ENCODE measurements at regions not wholly inside any gene's neighbourhood (a gene's known extent, or its start where the extent isn't known, plus 50 kb on each side); places are given as distances from the start of the nearest gene placed in this dataset.

DNA sequence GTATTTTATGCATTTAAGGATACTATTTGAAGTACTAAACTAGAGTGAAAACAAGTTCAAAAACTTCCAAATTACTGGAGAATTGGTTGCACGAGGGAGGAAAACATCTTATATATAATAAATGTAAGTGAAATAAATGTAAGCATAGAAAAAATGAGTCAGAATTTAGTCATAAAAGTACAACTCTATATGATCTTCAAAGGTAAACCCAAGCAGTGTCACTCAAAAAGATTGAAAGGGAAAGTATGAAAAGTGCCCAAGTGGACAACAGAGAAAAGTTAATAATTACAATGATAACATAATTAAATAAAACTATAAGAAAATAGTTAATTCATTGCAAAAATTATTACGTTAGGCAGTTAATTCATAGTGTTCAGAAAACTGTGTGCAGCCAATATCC is 2288.5 kb upstream of the C9orf72 start:
- TF ChIP-seq RCOR1 (IDR thresholded peaks at IDR 0.05; ENCODE audit: insufficient replicate concordance, low read length) (no peak), RAD21 (IDR thresholded peaks at IDR 0.05; ENCODE audit: low read length) (no peak), MAFK (IDR thresholded peaks at IDR 0.05; ENCODE audit: low read depth, low read length) (no peak), MAZ (IDR thresholded peaks at IDR 0.05; ENCODE audit: borderline replicate concordance, low read depth, low read length) (no peak), CTCF (conservative IDR thresholded peaks at IDR 0.05; ENCODE audit: low read depth, low read length) (no peak), POLR2A (IDR thresholded peaks at IDR 0.05; ENCODE audit: low read depth, low read length) (no peak), FOS (IDR thresholded peaks at IDR 0.05; ENCODE audit: low read depth, low read length) (no peak), MXI1 (IDR thresholded peaks at IDR 0.05; ENCODE audit: borderline replicate concordance, low read depth, low read length) (no peak), RFX5 (IDR thresholded peaks at IDR 0.05; ENCODE audit: low read depth, low read length) (no peak), CEBPB (IDR thresholded peaks at IDR 0.05; ENCODE audit: low read depth, low read length) (no peak), CHD1 (IDR thresholded peaks at IDR 0.05; ENCODE audit: low read depth, low read length) (no peak)
- H2BK15ac ChIP-seq (ENCODE audit: low read depth, low read length) = no peak overlapping the region
- no peaks in the 10 kb centered on the region for H3K9me1 ChIP-seq (ENCODE audit: insufficient read depth, low read length)
- BruUV-seq (replicated peaks) = no TSS peak
- H2AFZ ChIP-seq (replicated peaks; ENCODE audit: low read length, poor library complexity) = no peak overlapping the region
- H3K4me2 ChIP-seq (ENCODE audit: low read depth, low read length) = no peak overlapping the region
- no peak overlapping the region for H2BK5ac ChIP-seq (ENCODE audit: low read depth, low read length, poor library complexity, severe bottlenecking)
- H3K18ac ChIP-seq (ENCODE audit: low read depth, low read length) = no peak overlapping the region
- no peak for DNase-seq
- H2AK9ac ChIP-seq (replicated peaks; ENCODE audit: low read depth, low read length, poor library complexity) = no peak overlapping the region
- in situ Hi-C loops (cut with MboI; ENCODE audit: low sequenced_read_pairs) (no loop called here), intact Hi-C loops (cut with micrococcal nuclease) (no loop called here), dilution Hi-C loops (cut with HindIII; ENCODE audit: low sequenced_read_pairs, unreplicated experiment) (no loop called here)
- H3K36me3 ChIP-seq (ENCODE audit: control insufficient read depth, insufficient read depth, low read length) = no peaks in the 10 kb centered on the region
- H3K9ac ChIP-seq (ENCODE audit: low read depth, low read length) = no peak overlapping the region
- H3K9me3 ChIP-seq (ENCODE audit: control insufficient read depth, insufficient read depth, low read length) = peaks cover 2% of the 10 kb centered on the region; the same call in 1 of the 2 replicates
- no peak overlapping the region for H2BK120ac ChIP-seq (ENCODE audit: low read depth, low read length)
- no peak overlapping the region for H2BK20ac ChIP-seq (ENCODE audit: low read depth, low read length)
- H3K27ac ChIP-seq (ENCODE audit: insufficient read depth, low read length) = no peak overlapping the region
- no CpG with 5 or more reads among the region's 2 CpGs for WGBS, 2 experiments (ENCODE audit: extremely low coverage in 2 of 2, insufficient read length in 1 of 2)
- no peaks in the 10 kb centered on the region for H3K27me3 ChIP-seq (ENCODE audit: control insufficient read depth, insufficient read depth, low read length)
- H3K4me1 ChIP-seq (ENCODE audit: control insufficient read depth, insufficient read depth, low read length) = no peaks in the 10 kb centered on the region
- H3K56ac ChIP-seq (ENCODE audit: extremely low read depth, insufficient read depth, low read length) = no peak overlapping the region
- ChIA-PET POLR2A (ENCODE audit: unreplicated experiment) (no interaction called here), CTCF (no interaction called here)
- H3K4ac ChIP-seq (ENCODE audit: low read depth, low read length) = no peak overlapping the region
- no peak for ATAC-seq (ENCODE audit: low read depth)
- no peak overlapping the region for H3K23ac ChIP-seq (ENCODE audit: low read depth, low read length)
- H4K91ac ChIP-seq (ENCODE audit: insufficient read depth, low read depth, low read length) = no peak overlapping the region
- no peaks in the 10 kb centered on the region for H3K79me1 ChIP-seq (ENCODE audit: low read depth in 1 of 2, low read length in 2 of 2)
- no peak overlapping the region for H4K5ac ChIP-seq (ENCODE audit: low read depth, low read length)
- no peak overlapping the region for H3K14ac ChIP-seq (replicated peaks; ENCODE audit: low read depth, low read length)
- H3K4me3 ChIP-seq (ENCODE audit: insufficient read depth, low read depth, low read length) = no peak overlapping the region
- H4K8ac ChIP-seq (ENCODE audit: low read depth in 2 of 2, low read length in 2 of 2) = no peak overlapping the region
- no peaks in the 10 kb centered on the region for H4K20me1 ChIP-seq (ENCODE audit: insufficient read depth, low read length)
- H2AK5ac ChIP-seq (ENCODE audit: low read depth, low read length) = no peak overlapping the region
